ENCODE measurements at regions not wholly inside any gene's neighbourhood (a gene's known extent, or its start where the extent isn't known, plus 50 kb on each side); places are given as distances from the start of the nearest gene placed in this dataset.

DNA sequence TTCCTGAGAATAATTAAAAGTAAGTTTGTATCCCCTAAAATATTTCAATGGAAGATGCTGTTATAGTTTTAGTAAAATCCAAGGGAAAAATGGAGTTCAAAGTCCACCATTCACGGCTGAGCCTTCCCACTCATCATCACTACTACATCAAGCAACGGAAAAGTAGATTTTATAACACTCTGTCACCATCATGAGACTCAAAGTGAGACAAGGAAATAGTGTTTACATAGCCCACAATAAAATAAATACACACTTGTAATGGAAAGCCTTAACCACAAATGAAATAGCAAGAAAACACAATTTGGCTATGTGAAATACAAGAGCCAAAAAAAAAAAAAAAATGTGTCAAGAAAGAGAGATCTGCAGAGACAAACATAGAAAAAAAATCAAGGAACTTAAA is 569.9 kb upstream of the REG3G start:
- TF ChIP-seq POLR2A (IDR thresholded peaks at IDR 0.05): no peak
- TF ChIP-seq, protein P1, sequence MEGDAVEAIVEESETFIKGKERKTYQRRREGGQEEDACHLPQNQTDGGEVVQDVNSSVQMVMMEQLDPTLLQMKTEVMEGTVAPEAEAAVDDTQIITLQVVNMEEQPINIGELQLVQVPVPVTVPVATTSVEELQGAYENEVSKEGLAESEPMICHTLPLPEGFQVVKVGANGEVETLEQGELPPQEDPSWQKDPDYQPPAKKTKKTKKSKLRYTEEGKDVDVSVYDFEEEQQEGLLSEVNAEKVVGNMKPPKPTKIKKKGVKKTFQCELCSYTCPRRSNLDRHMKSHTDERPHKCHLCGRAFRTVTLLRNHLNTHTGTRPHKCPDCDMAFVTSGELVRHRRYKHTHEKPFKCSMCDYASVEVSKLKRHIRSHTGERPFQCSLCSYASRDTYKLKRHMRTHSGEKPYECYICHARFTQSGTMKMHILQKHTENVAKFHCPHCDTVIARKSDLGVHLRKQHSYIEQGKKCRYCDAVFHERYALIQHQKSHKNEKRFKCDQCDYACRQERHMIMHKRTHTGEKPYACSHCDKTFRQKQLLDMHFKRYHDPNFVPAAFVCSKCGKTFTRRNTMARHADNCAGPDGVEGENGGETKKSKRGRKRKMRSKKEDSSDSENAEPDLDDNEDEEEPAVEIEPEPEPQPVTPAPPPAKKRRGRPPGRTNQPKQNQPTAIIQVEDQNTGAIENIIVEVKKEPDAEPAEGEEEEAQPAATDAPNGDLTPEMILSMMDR (IDR thresholded peaks at IDR 0.05): no peak

All from testis (tissue), 2 donors.